Stimulated activated CD4-positive, alpha-beta T cell treated with anti-CD3 and anti-CD28 coated beads, Interleukin-2, amount 100 ng/mL, for 24 hours (primary cell): ENCODE measurements at regions not wholly inside any gene's neighbourhood (a gene's known extent, or its start where the extent isn't known, plus 50 kb on each side); places are given as distances from the start of the nearest gene placed in this dataset.
A peak's percentile ranks its signal among the peaks of the same experiment; 100 is the strongest.
"Not testable (repeated sequence)": the region's sequence is repeated elsewhere in the genome, so short reads cannot be mapped to it uniquely, and the experiment has no call there.

Experiments used
- DNase-seq, 2 donors: peaks; one replicate each; pipeline ENCODE4 v3.0.0-alpha.2; 2020

DNA sequence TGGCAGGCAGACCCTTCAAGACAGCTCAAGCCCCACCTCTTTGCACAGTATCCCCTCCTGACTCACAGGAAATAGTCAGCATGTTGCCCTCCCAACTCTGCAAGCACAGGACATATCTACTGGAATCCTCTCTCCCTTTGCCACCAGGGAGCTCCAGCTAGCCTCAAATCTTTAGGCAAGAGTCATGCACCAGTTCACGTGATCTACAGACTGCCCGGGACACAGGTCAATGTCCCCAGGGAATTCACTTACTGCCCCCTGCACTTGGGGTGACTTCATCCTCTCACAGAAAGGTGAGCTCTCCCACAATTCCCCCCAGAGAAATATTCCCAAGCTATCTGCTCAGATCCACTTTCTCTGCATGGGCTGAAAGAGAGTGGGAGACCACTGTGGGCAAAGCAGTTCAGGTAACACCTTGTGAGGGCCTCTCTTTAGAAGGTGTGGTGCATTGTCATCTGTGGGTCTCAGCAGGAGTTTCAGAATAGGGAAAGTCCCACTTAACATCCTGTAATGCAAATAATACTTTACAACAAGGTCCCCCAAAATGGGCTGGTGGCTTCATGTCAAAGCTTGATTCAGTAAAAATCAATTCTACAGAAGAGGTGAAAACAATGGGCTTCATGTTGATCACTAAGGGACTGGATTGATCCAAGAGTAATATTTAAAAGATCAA lies 129.9 kb downstream of the NOC3L start:
- DNase-seq = no peak

DNA sequence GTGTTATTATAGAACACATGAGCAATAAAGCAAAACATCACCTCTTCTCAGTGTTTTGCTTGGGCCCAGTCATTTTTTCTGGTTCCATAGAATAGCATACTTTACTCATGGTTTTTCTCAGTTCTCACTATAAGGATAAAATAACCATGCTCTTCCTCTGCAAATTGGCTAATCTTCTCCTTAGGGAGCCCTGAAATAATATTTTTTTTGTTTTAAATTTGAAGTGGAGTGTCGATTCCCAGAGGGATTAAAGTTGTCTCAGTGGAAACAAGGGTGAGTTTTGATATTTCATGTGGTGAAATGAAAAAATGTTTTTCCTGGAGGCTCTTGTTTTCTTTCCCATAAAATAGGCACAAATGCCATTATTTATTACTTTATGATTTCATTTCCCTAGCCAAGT lies 127.3 kb downstream of the NOC3L start:
- DNase-seq = no peak

DNA sequence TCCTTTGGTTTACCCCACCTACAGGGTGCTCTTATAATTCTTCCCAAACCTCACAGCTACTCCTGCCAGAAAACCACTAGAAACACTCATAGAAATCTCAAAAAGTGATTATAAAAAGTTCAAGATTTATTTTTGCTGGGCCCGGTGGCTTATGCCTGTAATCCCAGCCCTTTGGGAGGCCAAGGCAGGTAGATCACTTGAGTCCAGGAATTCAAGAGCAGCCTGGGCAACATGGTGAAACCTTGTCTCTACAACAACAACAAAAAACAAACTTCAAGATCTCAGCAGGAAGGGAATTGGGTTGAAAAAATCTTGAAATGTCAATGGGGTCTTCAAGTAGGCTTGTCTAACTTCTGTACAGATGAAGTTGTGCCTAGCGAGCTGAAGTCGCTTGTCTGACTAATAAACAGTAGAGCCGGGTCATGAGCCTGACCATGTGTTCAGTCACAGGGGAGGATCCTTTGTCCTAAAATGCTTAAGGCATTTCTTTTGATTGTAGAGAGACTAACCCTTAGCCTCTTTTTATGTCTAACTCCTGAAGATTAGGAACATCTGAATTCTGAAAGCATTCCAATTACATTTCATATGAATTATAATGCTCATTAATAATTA lies 124.6 kb downstream of the NOC3L start:
- no peak for DNase-seq

- DNase-seq = no peak
Observed at GRCh38 chr10:94239696-94240095, 123.0 kb downstream of the NOC3L start.

DNA sequence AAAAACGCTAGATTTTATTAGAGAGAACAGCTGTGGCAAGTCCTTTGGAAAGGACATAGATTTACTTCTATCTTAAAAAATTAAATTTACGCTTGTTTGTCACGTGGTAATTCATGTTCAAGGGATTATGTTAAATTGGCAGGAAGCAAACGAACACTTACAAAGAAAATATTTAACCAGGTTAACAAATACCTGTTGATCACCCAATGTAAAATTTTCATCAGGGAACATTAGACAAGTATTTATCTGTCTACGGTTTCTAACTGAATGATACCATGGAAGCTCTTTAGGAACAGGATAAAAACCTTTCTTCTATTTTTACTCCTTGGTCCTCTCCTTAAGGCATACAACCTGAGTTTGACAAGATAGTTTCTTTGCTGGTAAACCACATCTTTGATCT lies 122.2 kb downstream of the NOC3L start:
- no peak for DNase-seq

- DNase-seq = no peak
Observed at GRCh38 chr10:94240901-94241300, 121.8 kb downstream of the NOC3L start.

DNA sequence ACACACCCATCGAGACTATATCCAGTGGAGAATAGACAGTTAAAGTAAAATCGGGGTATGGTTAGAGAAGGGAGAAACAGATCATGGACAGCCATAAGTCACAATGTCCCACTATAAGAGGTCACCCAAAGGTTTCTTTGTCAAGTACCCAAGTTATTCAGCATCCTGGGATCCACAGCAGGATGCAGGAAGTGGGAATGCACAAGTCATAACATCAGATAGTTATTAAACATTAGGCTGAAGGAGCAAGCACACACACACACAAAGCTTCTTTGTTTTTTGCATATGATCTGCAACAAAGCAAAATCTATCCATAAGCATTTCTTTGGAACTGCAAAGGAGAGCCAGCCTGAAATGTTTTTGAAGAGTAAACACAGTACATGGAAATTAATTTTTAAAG lies 111.6 kb downstream of the NOC3L start:
- DNase-seq = no peak

DNA sequence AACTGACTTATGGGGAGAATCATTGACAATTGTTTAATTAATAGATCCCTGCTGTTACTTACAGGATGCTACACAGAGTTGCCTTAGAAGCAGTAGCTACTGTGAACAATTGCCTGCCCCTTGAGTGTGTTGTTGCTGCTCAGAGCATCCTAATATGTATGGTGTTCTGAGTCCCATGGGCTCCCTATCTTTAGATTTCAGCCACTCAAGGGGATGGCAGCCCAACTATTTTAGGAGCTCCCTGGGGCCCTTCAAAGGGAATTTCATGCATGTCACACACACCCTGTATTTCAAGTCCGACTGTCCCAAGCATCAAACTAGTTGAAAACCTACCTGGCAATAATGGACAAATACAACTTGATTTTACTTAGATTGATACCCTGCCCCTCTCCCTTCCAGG lies 111.2 kb downstream of the NOC3L start:
- no peak for DNase-seq

- not testable (repeated sequence) for DNase-seq
Observed at GRCh38 chr10:94257407-94257806, 105.3 kb downstream of the NOC3L start.

GRCh38 chr10:94260455-94260854 lies 102.3 kb downstream of the NOC3L start:
- no peak for DNase-seq

- DNase-seq = no peak
Observed at GRCh38 chr10:94264085-94264484, 98.7 kb downstream of the NOC3L start.

- no peak for DNase-seq
Observed at GRCh38 chr10:94266091-94266490, 96.6 kb downstream of the NOC3L start.

GRCh38 chr10:94268652-94269051 lies 94.1 kb downstream of the NOC3L start:
- no peak for DNase-seq

DNA sequence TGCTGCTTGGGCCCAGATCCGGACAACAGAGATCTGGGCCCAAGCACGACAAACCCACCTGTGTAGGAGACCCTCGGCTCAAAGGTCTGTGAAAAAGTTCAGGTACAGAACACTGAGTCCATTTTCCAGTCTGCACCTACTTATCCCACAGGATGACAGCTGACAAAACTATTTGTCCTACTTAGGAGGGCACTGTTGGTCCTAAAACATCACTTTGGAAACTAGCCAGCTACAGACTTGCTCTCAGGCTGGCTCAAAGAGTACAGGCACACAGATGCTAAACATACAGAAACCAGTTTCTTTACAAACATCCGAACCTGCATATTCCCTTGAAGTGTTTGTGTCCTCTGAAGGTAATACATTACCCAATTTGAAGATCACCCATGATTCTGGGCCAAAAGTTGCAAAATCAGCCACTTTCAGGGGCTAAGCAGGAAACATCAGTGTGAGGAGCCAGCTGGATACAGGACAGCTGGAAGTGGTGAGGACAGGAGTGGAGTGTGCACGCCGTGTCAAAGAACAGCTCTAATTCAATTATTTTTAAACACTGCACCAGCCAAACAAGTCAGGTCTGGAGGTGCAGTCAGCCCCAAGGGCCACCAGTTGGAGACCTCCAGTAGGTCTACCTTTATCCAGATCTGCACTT lies 88.5 kb downstream of the NOC3L start:
- DNase-seq = no peak

DNA sequence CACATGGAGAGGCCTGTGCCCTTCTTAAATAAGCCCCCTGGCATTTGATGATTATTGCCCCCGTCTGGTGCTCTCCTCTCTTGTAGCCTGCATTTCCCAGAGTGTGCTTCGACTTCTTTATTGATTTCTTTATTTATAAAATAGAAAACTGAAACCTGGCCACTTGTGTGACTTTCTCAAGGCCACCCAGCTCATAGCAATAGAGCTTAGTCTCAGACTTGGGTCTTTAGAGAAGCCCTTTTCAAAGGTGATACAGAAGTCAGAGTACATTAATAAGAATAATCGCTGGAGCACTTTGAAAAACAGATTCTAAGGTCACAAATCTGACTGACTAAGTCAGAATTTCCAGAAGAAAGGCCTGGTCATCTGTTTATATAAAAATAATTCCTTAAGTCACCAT lies 86.6 kb downstream of the NOC3L start:
- no peak for DNase-seq

- no peak for DNase-seq
Observed at GRCh38 chr10:94277450-94277849, 85.3 kb downstream of the NOC3L start.

DNA sequence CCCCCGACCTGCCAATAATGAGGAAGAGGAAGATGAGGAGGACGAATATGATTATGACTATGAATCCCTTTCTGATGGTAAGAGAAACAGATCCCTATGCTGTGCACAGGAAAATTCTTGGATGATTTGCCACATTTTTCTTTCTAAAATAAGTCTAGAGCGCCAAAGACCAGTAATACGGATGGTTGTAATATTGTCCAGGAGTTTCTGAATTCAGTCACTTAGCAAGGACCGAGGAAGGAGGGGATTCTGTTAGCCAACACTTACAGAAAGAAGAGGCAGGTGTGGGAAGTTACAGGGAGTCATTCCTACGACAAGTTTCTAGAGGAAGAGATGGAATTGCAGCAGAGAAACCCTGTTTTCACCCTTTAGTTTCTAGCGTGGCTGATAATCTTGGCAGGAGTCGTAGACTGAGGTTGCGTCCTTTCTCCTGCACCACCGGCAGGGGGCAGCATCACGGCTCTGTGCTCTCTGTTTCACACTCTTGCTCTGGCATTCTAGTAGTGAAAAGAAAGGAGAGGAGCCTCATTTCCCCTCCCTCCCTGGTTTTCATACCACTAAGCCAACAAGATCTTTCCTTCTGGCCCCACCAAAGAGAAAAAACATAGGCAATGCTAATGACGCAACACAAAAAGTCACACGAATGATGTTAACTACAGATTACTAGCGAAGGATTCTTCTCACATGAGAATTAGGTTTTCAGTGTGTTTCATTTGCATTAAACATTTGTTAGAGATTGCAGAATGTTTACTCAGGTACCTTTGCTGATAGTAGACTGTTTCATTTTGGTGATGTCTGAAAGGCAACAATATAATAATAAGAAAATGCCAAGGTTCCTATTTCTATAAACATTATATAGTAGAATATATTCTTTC lies 82.7 kb downstream of the NOC3L start:
- peak; percentile 68 to 74 for DNase-seq

DNA sequence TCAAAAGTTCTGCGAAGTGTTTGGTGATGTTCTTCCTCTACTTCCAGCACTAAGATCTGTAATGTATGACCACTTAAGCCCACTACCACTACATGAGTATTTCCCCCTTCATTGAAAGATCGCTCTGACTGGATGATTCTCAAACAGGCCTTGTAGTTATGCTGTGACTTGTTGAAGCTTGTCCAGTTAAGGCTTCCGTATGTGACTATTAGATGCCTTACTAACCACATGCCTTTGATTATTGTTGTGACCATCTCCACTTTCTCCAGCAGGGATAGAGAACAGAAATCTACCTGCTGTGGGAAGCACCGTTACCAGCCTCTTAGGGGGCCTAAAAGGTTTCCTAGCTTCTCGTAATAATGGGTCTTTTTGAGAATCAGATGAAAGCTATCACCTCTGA lies 81.1 kb downstream of the NOC3L start:
- DNase-seq = no peak

GRCh38 chr10:94282369-94282768 lies 80.4 kb downstream of the NOC3L start:
- DNase-seq = no peak
